GM23248 (cell line): ENCODE measurements at regions not wholly inside any gene's neighbourhood (a gene's known extent, or its start where the extent isn't known, plus 50 kb on each side); places are given as distances from the start of the nearest gene placed in this dataset.

Experiments
- DNase-seq: peaks from one replicate; pipeline ENCODE4 v3.0.0-alpha.2; 2015
- H2AFZ ChIP-seq: fragments of 200-600 bp; sonication (generic); 2 replicates; pipeline ENCODE4 v1.6.1; 2016; ENCODE audit warnings: antibody characterized with exemption
- H3F3A ChIP-seq: fragments of 200-600 bp; sonication (generic); 2 replicates; pipeline ENCODE4 v1.6.1; 2016; ENCODE audit warnings: mild to moderate bottlenecking, antibody characterized with exemption, mixed run types; ENCODE audit not compliant: insufficient read depth
- H3K27ac ChIP-seq: fragments of 200-600 bp; sonication (generic); 2 replicates; pipeline ENCODE4 v1.5.1; 2016; ENCODE audit warnings: mild to moderate bottlenecking
- H3K27me3 ChIP-seq: fragments of 200-600 bp; sonication (generic); replicated peaks from 2 replicates; pipeline ENCODE4 v1.6.1; 2016; ENCODE audit warnings: mild to moderate bottlenecking; ENCODE audit not compliant: insufficient read depth
- H3K36me3 ChIP-seq: fragments of 200-600 bp; sonication (generic); 2 replicates; pipeline ENCODE4 v1.6.1; 2016; ENCODE audit warnings: low read depth, mild to moderate bottlenecking
- H3K4me1 ChIP-seq: fragments of 200-600 bp; sonication (generic); 2 replicates; pipeline ENCODE4 v1.6.1; 2016; ENCODE audit warnings: mild to moderate bottlenecking; ENCODE audit not compliant: insufficient read depth
- H3K4me2 ChIP-seq: fragments of 200-600 bp; sonication (generic); one replicate; pipeline ENCODE4 v1.6.1; 2016; ENCODE audit warnings: mild to moderate bottlenecking; ENCODE audit not compliant: unreplicated experiment
- H3K4me3 ChIP-seq: fragments of 200-600 bp; sonication (generic); 2 replicates; pipeline ENCODE4 v1.5.1; 2016; ENCODE audit warnings: mild to moderate bottlenecking
- H3K79me2 ChIP-seq: fragments of 200-600 bp; sonication (generic); 2 replicates; pipeline ENCODE4 v1.6.1; 2016; ENCODE audit warnings: mild to moderate bottlenecking; ENCODE audit not compliant: insufficient read depth
- H3K9ac ChIP-seq: fragments of 200-600 bp; sonication (generic); 2 replicates; pipeline ENCODE4 v1.6.1; 2016; ENCODE audit warnings: mild to moderate bottlenecking
- H3K9me2 ChIP-seq: fragments of 200-600 bp; sonication (generic); 2 replicates; pipeline ENCODE4 v1.6.1; 2016; ENCODE audit warnings: mixed run types, mild to moderate bottlenecking, moderate library complexity; ENCODE audit not compliant: insufficient read depth
- H3K9me3 ChIP-seq: fragments of 200-600 bp; sonication (generic); one replicate; pipeline ENCODE4 v1.6.1; 2017; ENCODE audit warnings: low read depth
- H4K20me1 ChIP-seq: fragments of 200-600 bp; sonication (generic); 2 replicates; pipeline ENCODE4 v1.6.0; 2016; ENCODE audit not compliant: insufficient read depth
- EZH2 ChIP-seq: fragments of 200-600 bp; sonication (generic); IDR thresholded peaks from 2 replicates; pipeline ENCODE4 v1.6.1; 2018; ENCODE audit warnings: antibody characterized with exemption, mild to moderate bottlenecking; ENCODE audit not compliant: insufficient read depth, poor library complexity, severe bottlenecking
- EZH2phosphoT487 ChIP-seq: fragments of 200-600 bp; sonication (generic); IDR thresholded peaks from 2 replicates; pipeline ENCODE4 v1.6.1; 2018; ENCODE audit warnings: antibody characterized with exemption, moderate library complexity, mild to moderate bottlenecking, low read depth; ENCODE audit not compliant: insufficient read depth
- WGBS, 2 experiments: methylation state at CpG; one replicate each; pipeline ENCODE4 v1.1.6; 2015 to 2017; ENCODE audit warnings: low lambda C conversion rate in 2 of 2, low coverage in 1 of 2; ENCODE audit errors: missing lambda C conversion rate in 2 of 2; 5-methylcytosine and 5-hydroxymethylcytosine counted together
- in situ Hi-C: fragments of 300-500 bp; cut with MboI; formaldehyde crosslinking; loops from 2 replicates; pipeline ENCODE4 v1.15.0; 2020

GRCh38 chr3:194265505-194265892, 85.6 kb downstream of the CPN2 start:
- no peaks in the 10 kb centered on the region for H3K79me2 ChIP-seq
- no peaks in the 10 kb centered on the region for H3K9me2 ChIP-seq
- peak overlapping the region; percentile 2; the same call in 1 of the 2 replicates for H3K27ac ChIP-seq
- peak overlapping the region; percentile 9 for H3K9ac ChIP-seq
- H3K9me3 ChIP-seq = no peaks in the 10 kb centered on the region
- no peaks in the 10 kb centered on the region for H3K27me3 ChIP-seq
- in situ Hi-C loops = no loop called here
- no peak for TF ChIP-seq EZH2
- no peak for TF ChIP-seq EZH2phosphoT487
- H3K4me2 ChIP-seq = peak overlapping the region; percentile 12
- no peaks in the 10 kb centered on the region for H3K36me3 ChIP-seq
- H3K4me1 ChIP-seq = peaks cover 12% of the 10 kb centered on the region; the same call in 1 of the 2 replicates
- H3K4me3 ChIP-seq = peak overlapping the region; percentile 43; the same call in 1 of the 2 replicates
- WGBS, 2 experiments = 3 to 5% methylated on average over 19 of the region's 19 CpGs
- peaks cover 7% of the 10 kb centered on the region for H3F3A ChIP-seq
- H2AFZ ChIP-seq = peak overlapping the region; percentile 31
- peak; percentile 90 for DNase-seq
- no peaks in the 10 kb centered on the region for H4K20me1 ChIP-seq

- DNase-seq = no peak
- Histone ChIP-seq H3K9ac (peak overlapping the region; percentile 9), H3K9me3 (no peaks in the 10 kb centered on the region), H3K36me3 (no peaks in the 10 kb centered on the region), H4K20me1 (no peaks in the 10 kb centered on the region), H2AFZ (peak overlapping the region; percentile 31; the same call in 1 of the 2 replicates), H3F3A (peaks cover 7% of the 10 kb centered on the region), H3K27ac (peak overlapping the region; percentile 30; the same call in 1 of the 2 replicates), H3K4me2 (peak overlapping the region; percentile 12), H3K27me3 (no peaks in the 10 kb centered on the region), H3K9me2 (no peaks in the 10 kb centered on the region), H3K4me1 (peaks cover 18% of the 10 kb centered on the region), H3K79me2 (no peaks in the 10 kb centered on the region), H3K4me3 (peak overlapping the region; percentile 43; the same call in 1 of the 2 replicates)
- TF ChIP-seq EZH2 = no peak
- no peak for TF ChIP-seq EZH2phosphoT487
- WGBS, 2 experiments = 72% methylated on average over 13 of the region's 13 CpGs
- in situ Hi-C loops = no loop called here
Measured at GRCh38 chr3:194265996-194266964, 84.8 kb downstream of the CPN2 start.

- Histone ChIP-seq H3K4me3 (no peak overlapping the region), H3K79me2 (no peaks in the 10 kb centered on the region), H3K36me3 (no peaks in the 10 kb centered on the region), H3K27ac (no peak overlapping the region), H4K20me1 (no peaks in the 10 kb centered on the region), H3K9me2 (no peaks in the 10 kb centered on the region), H2AFZ (no peak overlapping the region), H3K27me3 (no peaks in the 10 kb centered on the region), H3F3A (peaks cover 7% of the 10 kb centered on the region), H3K4me2 (no peak overlapping the region), H3K9me3 (no peaks in the 10 kb centered on the region), H3K4me1 (peaks cover 22% of the 10 kb centered on the region), H3K9ac (no peak overlapping the region)
- WGBS, 2 experiments = 85 to 90% methylated on average over 24 to 26 of the region's 26 CpGs
- in situ Hi-C loops = no loop called here
- no peak for DNase-seq
- no peak for TF ChIP-seq EZH2
- no peak for TF ChIP-seq EZH2phosphoT487
Measured at GRCh38 chr3:194267744-194268653, 83.1 kb downstream of the CPN2 start.

- WGBS, 2 experiments = 94 to 97% methylated on average over 12 of the region's 12 CpGs
- TF ChIP-seq EZH2 (no peak), EZH2phosphoT487 (no peak)
- H3K9me2 ChIP-seq = no peaks in the 10 kb centered on the region
- H3K4me2 ChIP-seq = no peak overlapping the region
- peaks cover 9% of the 10 kb centered on the region for H3F3A ChIP-seq
- no peaks in the 10 kb centered on the region for H3K27me3 ChIP-seq
- H3K4me3 ChIP-seq = no peak overlapping the region
- no peak overlapping the region for H3K9ac ChIP-seq
- H3K4me1 ChIP-seq = peaks cover 25% of the 10 kb centered on the region
- no peaks in the 10 kb centered on the region for H3K36me3 ChIP-seq
- in situ Hi-C loops = no loop called here
- H2AFZ ChIP-seq = peak overlapping the region; percentile 75
- H3K79me2 ChIP-seq = no peaks in the 10 kb centered on the region
- no peak for DNase-seq
- no peak overlapping the region for H3K27ac ChIP-seq
- H3K9me3 ChIP-seq = no peaks in the 10 kb centered on the region
- no peaks in the 10 kb centered on the region for H4K20me1 ChIP-seq
Measured at GRCh38 chr3:194268654-194269512, 82.2 kb downstream of the CPN2 start.
